Sigmoid colon (tissue), 4 donors: ENCODE measurements at regions not wholly inside any gene's neighbourhood (a gene's known extent, or its start where the extent isn't known, plus 50 kb on each side); places are given as distances from the start of the nearest gene placed in this dataset.

Experiments used
- EP300 ChIP-seq, 4 donors: sonication (generic); formaldehyde crosslinking; IDR thresholded peaks; one replicate each; pipeline ENCODE4 v1.6.1; 2017; ENCODE audit warnings: antibody characterized with exemption in 4 of 4
- POLR2A ChIP-seq, 2 donors: fragments of 450-650 bp; IDR thresholded peaks; one replicate each; pipeline ENCODE4 v1.6.1; 2016; ENCODE audit warnings: antibody characterized with exemption in 2 of 2, mild to moderate bottlenecking in 2 of 2, moderate library complexity in 2 of 2
- TF ChIP-seq, protein P1 (sequence below), 4 experiments: fragments of 450-650 bp in 3 of 4; fragments of 200-600 bp in 1 of 4; IDR thresholded peaks; one replicate each; pipeline ENCODE4 v1.5.1; 2016 to 2019; ENCODE audit warnings: antibody characterized with exemption in 4 of 4, mild to moderate bottlenecking in 3 of 4, moderate library complexity in 2 of 4

DNA sequence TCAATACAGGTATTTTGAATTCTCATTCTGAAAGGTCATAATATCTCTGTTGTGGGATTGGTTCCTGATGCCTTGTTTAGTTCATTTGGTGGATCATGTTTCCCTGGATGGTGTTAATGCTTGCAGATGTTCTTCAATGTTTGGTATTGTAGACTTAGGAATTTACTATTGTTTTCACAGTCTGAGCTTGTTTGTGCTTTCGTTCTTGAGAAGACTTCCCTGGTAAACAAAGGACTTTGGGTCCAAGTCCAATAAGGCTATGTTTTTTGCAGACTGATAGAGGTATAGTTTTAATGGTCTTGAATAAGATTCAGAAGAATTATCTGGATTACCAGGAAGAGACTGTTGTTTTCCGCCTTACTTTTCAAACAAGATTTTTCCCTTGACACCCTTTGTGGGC is 1646.3 kb downstream of the AMY1C start:
- TF ChIP-seq, protein P1, sequence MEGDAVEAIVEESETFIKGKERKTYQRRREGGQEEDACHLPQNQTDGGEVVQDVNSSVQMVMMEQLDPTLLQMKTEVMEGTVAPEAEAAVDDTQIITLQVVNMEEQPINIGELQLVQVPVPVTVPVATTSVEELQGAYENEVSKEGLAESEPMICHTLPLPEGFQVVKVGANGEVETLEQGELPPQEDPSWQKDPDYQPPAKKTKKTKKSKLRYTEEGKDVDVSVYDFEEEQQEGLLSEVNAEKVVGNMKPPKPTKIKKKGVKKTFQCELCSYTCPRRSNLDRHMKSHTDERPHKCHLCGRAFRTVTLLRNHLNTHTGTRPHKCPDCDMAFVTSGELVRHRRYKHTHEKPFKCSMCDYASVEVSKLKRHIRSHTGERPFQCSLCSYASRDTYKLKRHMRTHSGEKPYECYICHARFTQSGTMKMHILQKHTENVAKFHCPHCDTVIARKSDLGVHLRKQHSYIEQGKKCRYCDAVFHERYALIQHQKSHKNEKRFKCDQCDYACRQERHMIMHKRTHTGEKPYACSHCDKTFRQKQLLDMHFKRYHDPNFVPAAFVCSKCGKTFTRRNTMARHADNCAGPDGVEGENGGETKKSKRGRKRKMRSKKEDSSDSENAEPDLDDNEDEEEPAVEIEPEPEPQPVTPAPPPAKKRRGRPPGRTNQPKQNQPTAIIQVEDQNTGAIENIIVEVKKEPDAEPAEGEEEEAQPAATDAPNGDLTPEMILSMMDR (IDR thresholded peaks at IDR 0.05): no peak
- TF ChIP-seq EP300 (IDR thresholded peaks at IDR 0.05) (no peak), POLR2A (IDR thresholded peaks at IDR 0.05) (no peak)
